GM18951 (cell line): ENCODE measurements at regions not wholly inside any gene's neighbourhood (a gene's known extent, or its start where the extent isn't known, plus 50 kb on each side); places are given as distances from the start of the nearest gene placed in this dataset.

Source experiments
- POLR2A ChIP-seq: IDR thresholded peaks from 4 replicates; pipeline ENCODE4 v1.6.1; 2011; ENCODE audit warnings: mild to moderate bottlenecking; ENCODE audit not compliant: insufficient read length, insufficient read depth; ENCODE audit errors: extremely low read depth
- in situ Hi-C: fragments of 300-500 bp; cut with MboI; formaldehyde crosslinking; loops from one replicate; pipeline ENCODE4 v1.12.0; 2022; ENCODE audit warnings: low sequenced_read_pairs, mixed read lengths, inconsistent platforms; ENCODE audit not compliant: unreplicated experiment

DNA sequence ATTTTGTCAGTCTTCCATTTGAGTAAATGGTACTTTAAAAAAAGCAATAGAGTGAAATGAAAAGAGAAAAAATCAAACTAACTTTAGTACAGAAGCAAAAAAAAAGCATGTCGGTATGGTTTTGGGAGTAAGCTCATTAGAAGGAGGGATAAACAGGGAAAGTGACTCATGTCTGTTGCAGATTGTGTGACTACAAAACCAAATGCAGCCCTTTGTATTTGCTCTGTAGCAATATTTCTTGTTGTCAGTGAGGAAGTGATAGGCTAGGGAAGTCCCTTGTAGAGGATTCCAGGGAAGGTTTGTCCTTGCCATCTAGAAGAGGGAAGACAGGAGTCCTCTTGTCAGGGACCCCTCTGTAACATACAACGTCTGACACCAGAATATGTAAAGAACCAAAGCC is 150.5 kb upstream of the POU1F1 start:
- in situ Hi-C loops: no loop called here
- no peak for TF ChIP-seq POLR2A

DNA sequence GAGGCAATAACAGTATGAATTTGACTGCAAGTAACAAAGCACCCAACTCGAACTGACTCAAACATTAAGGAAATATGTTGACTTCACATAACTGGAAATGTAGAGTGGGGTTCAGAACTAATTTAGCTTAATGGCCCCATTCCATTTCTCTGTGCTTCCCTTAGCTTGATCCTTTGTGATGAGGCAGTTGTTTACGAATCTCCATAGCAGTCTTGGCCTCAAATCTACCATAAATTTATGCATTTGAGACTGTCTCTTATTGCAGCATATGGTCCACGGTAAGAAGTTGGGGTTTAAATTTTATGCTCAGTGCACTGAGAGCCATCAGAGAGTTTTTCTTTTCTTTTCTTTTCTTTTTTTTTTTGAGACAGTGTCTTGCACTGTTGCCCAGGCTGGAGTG is 148.7 kb upstream of the POU1F1 start:
- in situ Hi-C loops: no loop called here
- TF ChIP-seq POLR2A: no peak

DNA sequence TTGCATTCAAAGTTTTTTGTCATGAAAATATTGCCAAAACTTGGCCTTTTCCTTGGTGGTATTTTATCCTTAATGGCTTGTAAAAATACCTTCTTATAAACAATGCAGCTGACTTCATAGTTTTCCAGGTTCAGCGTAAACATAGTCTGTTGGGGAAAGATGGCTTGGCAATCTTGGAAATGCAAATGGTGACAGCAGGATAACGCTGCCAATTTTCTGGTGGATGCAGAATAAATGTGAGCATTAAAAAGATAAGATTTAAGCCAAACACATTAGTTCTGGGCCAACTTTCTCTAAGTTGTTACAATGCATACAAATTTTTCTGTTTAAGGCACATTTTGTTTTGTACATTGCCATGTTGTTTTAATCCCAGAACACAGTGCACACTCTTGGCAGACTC is 147.0 kb upstream of the POU1F1 start:
- TF ChIP-seq POLR2A: no peak
- in situ Hi-C loops: no loop called here

- in situ Hi-C loops: no loop called here
- TF ChIP-seq POLR2A: no peak
These were observed 145.9 kb upstream of the POU1F1 start for GRCh38 chr3:87422333-87422732.

GRCh38 chr3:87420171-87420570 is 143.8 kb upstream of the POU1F1 start:
- no peak for TF ChIP-seq POLR2A
- in situ Hi-C loops: no loop called here

DNA sequence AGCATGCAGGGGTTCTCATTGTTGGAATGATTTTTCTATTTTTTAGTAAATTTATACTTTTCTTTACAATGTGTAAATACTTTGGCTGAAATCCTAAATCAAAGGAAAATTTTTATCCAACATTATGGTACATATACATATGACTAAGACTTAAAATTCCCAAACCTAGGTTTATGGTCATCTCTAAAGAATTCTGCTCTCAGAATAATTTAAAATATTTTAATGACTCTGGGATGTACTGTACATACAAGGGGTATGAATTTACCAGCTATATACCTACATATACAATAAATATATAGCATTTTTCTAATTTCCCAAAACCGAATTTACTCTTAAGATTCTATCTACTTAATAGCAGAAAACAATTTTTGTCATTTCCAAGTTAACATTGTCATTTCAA is 137.9 kb upstream of the POU1F1 start:
- in situ Hi-C loops: no loop called here
- no peak for TF ChIP-seq POLR2A

GRCh38 chr3:87413814-87414213 is 137.4 kb upstream of the POU1F1 start:
- no peak for TF ChIP-seq POLR2A
- in situ Hi-C loops: no loop called here

DNA sequence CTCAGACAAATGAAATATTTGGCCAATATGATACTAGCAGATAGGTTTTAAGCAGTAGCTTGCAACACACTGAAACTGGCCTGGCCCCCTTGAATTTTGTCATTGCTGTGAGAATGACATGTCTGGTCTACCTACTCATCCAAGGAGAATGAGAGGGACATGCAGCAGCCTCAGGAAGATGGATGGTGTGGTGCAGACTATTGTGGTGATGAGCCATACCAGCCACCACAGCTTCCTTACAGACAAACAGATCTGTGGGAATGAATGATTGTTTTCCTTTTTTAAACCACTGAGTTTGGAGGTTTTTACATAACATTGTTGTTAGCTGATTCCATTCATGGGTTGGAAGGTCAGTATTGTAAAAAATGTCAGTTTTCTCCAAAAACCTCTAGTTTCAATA is 133.7 kb upstream of the POU1F1 start:
- in situ Hi-C loops: no loop called here
- TF ChIP-seq POLR2A: no peak

GRCh38 chr3:87398168-87398801 is 121.9 kb upstream of the POU1F1 start:
- TF ChIP-seq POLR2A: no peak
- in situ Hi-C loops: no loop called here

GRCh38 chr3:87397211-87397610 is 120.8 kb upstream of the POU1F1 start:
- TF ChIP-seq POLR2A: no peak
- in situ Hi-C loops: no loop called here

DNA sequence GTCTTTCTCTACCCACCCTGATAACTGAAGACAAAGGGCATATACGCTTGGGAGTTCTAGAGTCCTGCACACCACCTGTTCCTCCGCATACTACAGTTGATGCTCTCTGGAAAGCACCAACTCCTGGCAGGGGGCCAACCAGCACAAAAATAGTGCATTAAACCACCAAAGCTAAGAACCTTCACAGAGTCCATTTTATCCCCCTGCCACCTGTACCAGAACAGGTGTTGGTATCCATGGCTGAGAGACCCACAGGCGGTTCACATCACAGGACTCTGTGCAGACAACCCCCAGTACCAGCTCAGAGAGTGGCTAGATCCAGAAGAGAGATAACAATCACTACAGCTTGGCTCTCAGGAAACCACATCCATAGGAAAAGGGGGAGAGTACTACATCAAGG is 114.4 kb upstream of the POU1F1 start:
- TF ChIP-seq POLR2A: no peak
- in situ Hi-C loops: no loop called here

GRCh38 chr3:87390353-87390752 is 114.0 kb upstream of the POU1F1 start:
- in situ Hi-C loops: no loop called here
- TF ChIP-seq POLR2A: no peak

DNA sequence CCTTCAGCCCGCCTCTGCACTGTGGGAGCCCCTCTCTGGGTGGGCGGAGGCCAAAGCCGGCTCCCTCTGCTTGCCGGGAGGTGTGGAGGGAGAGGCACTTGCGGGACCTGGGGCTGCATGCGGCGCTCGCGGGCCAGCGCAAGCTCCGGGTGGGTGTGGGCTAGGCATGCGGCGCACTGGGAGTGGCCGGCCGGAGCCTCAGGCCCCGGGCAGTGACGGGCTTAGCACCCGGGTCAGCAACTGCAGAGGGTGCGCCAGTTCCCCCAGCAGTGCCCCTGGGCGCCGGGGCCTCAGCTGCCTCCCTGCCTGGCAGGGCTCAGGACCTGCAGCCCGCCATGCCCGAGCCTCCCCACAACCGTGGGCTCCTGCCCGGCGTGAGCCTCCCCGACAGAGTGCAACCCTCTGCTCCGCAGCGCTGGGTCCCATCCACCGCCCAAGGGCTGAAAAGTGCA is 98.9 kb upstream of the POU1F1 start:
- TF ChIP-seq POLR2A: no peak
- in situ Hi-C loops: no loop called here

DNA sequence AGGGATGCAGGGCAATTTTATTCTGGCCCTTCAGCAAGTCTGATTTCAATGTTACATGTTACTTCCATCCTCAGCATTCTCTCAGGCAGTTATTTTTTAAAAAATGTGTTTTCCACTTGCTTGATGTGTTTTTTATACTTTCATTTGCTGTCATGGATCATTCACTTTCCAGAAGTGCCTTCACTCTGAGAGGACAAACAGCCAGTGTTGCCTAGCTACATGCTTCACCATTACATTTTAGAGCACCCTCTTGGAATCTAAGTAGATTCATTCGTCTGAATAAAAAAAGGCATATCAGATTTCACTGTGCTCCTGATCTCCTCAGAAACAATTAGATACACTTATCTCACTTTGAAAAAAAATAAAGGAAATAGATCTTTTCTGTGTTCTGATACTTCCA is 93.6 kb upstream of the POU1F1 start:
- TF ChIP-seq POLR2A: no peak
- in situ Hi-C loops: no loop called here

DNA sequence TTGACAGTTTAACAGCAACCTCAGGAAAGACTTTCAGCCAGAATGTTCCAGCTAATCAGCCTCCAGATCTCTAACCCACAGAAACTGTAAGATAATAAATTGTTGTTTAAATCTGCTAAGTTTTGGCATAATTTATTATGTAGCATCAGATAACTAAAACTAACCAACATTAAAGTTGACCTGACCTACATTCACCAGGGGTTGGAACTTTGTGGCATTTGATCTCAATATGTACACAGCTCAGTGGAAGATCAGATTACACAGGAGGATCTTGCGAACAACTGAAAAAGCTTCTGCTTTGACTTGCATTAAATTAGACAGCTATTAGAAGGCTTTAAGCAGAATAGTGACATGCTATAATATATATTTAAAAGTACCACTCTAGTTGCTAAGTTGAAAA is 91.4 kb upstream of the POU1F1 start:
- in situ Hi-C loops: no loop called here
- no peak for TF ChIP-seq POLR2A
